IPS DF 4.7 (cell line): ENCODE measurements at regions not wholly inside any gene's neighbourhood (a gene's known extent, or its start where the extent isn't known, plus 50 kb on each side); places are given as distances from the start of the nearest gene placed in this dataset.
A peak's percentile ranks its signal among the peaks of the same experiment; 100 is the strongest.
"Not testable (repeated sequence)": the region's sequence is repeated elsewhere in the genome, so short reads cannot be mapped to it uniquely, and the experiment has no call there.

Experiments
- DNase-seq: peaks from one replicate; pipeline ENCODE4 v3.0.0-alpha.2; 2013; ENCODE audit warnings: low spot score; ENCODE audit errors: extremely low read depth

DNA sequence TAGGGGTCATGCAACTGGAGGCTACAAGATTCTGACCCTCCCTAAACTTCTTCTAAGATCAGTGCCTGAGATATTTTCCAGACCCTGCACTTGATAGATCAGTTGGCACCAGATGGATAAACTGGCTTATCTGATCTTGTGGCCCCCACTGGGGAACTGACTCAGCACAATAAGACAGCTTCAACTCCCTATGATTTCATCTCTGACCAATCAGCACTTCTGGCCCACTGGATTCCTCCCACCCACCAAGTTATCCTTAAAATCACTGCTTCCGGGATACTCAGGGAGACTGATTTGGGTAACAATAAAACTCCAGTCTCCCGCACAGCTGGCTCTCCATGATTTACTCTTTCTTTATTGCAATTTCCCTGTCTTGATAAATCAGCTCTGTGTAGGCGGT is 2180.4 kb upstream of the WWC1 start:
- no peak for DNase-seq

DNA sequence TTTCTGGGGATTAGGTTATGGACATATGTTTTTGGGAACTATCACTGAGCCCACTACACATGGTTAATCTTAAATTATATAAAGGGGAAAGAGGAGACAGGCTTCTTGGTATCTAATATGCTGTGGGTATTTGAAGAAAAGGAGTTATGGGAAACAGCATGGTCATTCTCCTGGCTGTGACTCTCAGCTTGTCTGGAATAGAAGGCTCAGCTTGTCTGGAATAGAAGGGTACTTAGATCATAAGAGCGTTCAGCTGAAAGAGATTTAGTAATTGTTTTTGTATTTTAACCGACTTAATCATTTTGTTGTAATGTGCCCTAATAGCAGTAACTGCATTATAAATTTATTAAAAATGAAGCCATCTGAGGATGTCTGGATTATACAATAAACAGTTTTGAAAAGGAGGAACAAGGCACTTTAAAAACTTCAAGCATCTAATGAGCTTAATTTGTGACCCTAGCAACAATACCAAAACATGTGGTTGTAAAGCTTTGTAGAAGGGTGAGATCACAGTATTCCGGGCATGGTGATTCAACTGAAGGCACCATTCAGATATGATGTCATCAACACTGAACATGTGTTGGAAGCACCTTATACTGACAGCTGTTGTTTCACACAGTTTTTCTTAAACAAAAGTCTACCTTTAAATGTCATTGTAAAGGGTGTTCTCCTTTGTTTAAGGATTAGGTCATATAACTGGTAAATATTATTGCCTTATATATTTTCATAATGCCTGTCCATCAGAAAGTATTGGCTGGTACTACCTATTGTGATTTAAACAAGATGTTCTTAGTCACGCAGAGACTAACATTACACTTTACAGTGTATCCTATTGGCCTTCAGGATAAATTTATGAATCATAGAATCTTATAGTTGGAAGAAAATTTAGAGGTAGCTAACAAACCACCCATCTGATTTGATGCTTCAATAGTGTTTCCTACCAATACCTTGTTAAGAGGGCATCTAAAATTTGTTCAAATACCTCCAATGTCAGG is 2174.1 kb upstream of the WWC1 start:
- no peak for DNase-seq

DNA sequence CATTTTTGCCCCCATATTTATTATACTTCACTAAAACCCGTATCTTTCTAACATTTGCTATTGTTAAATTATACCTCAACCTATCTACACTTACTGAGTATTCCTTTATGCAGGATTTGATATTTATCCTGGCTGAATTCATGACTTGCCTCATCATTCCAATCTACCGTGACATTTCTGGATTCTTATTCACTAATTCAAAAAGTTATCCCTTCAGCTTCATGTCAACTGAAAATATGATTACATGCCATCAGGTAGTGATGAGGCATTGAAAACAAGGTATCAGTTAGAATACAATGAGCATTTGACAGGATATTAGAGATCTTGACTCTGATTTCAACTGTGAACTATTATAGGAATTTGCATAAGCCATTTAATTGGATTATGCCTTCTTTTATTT is 2171.9 kb upstream of the WWC1 start:
- DNase-seq: no peak

DNA sequence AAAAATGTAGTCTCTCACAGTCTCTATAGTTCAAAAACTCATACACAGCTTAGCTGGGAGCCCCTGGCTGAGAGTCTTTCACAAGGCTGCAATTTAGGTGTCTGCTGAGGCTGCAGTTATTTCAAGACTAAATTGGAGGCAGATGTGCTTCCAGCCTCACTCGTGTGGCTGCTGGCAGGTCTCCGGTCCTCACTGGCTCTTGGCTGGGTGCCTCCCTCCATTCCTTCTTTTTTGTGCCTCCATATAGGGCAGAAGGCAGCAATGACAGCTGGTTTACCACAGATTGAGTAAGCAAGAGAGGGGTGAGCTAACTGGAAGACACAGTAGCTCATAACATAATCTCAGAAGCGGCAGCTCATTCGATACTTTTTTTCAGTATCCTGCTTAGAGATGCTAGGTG is 2167.7 kb upstream of the WWC1 start:
- DNase-seq: no peak

DNA sequence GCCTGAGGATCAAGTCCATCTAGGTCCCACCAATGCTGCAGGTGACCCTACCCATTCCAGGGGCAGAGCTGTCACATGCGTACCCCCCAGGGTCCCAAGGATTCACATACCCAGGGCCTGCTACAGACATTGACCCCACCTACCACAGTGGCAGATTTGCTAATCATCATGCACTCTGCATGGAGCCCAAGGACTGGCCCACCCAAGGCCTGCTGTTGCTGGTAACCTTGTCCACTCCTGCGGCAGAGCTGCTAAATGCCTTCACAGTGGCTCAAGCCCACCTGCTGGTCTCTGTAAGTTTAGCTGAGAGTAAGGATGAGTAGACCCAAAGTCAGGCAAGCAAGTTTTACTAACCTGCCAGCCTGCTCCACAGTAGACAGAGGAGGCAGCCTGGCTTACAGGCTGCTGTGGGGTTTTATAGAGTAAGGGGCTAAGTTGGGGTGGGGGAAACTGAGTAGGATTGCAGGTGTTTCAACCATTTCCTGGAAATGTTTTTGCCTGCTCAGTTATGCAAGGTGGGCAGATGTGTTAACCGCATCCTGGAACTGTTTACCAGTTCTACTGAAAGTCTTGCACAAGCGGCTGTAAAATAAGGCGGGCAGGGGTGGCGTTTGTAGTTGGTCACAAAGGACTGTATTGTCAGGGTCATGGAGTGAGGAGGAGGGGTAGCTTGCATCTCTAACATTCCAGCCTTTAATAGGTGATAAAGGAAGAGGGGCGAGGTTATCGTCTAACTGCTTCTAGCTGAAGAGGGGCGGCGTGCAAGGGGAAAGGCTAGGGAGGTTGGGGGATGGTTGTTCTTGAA is 2163.5 kb upstream of the WWC1 start:
- DNase-seq: no peak

DNA sequence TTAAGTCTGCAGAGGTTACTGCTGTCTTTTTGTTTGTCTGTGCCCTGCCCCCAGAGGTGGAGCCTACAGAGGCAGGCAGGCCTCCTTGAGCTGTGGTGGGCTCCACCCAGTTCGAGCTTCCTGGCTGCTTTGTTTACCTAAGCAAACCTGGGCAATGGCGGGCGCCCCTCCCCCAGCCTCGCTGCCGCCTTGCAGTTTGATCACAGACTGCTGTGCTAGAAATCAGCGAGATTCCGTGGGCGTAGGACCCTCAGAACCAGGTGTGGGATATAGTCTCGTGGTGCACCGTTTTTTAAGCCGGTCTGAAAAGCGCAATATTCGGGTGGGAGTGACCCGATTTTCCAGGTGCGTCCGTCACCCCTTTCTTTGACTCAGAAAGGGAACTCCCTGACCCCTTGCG is 2146.3 kb upstream of the WWC1 start:
- DNase-seq: not testable (repeated sequence)

DNA sequence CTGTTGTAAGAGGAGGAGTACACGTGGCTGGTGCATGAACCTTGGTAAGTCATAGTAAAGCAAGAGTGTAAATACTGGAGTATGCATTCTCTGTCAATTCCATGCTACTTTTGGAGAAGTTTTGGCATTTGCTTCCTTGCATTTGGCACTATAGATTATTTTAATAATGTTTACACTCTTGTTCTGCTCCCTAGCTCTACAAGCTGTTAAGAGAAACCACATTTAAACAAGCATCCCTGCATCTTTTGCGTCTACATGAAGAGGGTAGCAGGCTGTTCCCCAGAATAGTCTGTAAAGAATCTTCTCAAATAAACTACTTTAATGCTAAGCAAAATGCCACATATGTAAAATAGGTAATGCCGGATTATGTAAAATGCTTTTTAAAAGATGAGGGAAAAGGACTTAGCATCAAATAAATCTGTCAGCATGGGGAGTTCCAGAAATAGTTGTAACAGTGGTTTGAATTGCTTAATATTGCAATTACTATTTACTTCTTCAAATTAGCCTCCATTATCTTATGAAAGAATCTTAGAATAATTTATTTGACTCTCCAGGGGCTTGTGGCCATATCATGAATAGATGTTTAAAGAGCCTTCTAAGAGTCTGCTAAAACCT is 2127.3 kb upstream of the WWC1 start:
- DNase-seq: no peak

DNA sequence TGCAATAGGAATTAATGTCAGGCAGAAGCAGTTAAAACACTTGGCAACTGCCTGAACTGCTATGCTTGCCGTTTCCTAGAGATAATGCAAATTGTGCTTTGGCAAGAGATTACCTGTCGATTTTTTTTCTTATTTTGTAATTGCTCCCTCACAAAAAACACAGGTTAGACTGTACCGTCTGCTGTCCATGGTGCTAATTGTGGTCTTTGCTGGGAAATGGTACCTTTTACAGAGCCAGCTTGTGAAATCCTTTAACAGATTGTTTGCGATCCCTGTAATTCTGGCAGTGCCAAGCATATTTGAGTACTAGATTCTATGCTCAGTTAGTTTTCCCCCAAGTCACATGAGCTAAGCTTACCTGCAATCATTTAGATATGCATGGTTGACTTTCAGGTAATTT is 2125.8 kb upstream of the WWC1 start:
- DNase-seq: peak; percentile 7

DNA sequence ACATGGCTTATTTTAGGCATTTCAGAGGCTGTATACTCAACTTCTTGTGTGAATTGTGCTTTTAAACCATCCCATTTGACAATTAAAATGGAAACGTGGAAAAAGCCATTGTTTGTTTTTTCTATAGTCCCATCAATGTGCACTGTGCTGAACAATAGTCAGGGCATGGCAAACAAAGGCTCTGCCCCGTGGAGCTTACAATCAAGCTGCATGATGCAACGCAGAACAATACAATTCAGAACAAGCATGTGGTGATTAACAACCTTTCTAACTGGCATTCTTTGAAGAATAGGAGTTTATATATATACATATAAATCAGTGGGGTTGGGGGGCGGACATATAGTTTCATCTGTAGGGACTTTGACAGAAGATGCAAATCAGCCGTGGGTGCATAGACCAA is 2125.4 kb upstream of the WWC1 start:
- DNase-seq: no peak

DNA sequence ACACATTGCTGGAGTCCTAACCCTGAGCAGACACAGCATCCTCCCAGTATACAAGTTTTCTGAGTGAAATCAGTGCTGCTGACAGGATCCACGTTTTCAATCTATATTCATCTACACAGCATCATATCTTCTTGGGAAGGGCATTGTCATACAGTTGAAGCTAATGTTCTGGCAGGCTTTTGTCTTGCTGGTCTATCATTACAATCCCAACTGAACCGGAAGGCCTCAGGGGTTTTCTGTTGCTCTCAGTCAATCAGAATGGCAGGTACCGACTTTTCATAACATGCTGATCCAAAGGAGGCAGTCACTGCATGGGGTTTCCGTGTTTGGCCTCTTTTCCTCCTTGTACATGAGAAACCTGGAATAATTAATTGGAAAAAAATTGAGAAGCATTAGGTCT is 2118.8 kb upstream of the WWC1 start:
- no peak for DNase-seq

DNA sequence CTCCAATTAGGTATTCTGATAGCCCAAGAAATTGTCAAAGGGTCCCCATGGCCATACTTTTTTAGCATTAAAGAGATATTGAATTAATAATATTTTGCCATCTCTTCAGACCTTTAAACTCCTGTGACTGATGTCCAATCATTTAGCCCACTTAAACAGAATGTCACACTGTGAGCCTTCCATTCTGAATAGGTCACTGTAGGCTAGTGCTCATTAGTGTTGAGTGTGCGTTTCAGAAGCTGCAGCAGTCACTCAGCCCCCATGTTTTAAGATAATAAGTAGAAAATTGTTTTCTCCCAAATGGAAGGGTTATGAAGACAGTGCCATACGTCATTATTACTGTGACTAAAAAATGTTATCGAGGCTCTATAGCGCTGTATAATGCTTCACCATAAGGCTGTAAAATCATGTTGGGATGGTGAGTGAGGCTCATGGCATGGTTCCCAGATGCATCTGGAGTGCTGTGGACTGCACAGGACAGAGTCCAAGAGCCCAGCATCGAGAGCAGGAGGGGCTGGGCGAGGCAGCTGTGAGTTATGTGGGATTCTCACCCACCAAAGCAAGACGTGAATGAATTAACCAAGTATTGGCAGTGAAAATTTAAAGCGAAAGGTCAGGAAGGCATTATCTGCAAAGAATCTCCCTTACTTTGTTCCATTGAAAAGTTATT is 2112.9 kb upstream of the WWC1 start:
- DNase-seq: no peak

DNA sequence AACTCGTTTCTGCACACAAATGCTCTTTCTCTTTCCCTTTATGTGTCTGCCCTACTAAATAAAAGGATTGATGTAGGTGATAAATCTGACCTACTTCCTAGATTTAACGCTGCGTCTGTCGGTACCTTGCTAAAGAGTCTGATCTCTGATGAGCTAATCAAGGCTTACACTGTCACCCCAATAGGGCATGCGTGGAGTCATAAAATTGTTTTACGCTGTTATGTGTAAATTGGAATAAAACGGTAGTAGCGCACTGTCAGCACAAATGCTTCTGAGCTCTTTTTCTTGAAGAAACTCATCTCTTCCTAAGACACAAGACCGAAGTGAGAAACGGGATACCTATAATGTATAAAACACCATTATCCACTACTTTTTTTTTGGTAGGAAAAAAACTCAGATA is 2106.3 kb upstream of the WWC1 start:
- no peak for DNase-seq

DNA sequence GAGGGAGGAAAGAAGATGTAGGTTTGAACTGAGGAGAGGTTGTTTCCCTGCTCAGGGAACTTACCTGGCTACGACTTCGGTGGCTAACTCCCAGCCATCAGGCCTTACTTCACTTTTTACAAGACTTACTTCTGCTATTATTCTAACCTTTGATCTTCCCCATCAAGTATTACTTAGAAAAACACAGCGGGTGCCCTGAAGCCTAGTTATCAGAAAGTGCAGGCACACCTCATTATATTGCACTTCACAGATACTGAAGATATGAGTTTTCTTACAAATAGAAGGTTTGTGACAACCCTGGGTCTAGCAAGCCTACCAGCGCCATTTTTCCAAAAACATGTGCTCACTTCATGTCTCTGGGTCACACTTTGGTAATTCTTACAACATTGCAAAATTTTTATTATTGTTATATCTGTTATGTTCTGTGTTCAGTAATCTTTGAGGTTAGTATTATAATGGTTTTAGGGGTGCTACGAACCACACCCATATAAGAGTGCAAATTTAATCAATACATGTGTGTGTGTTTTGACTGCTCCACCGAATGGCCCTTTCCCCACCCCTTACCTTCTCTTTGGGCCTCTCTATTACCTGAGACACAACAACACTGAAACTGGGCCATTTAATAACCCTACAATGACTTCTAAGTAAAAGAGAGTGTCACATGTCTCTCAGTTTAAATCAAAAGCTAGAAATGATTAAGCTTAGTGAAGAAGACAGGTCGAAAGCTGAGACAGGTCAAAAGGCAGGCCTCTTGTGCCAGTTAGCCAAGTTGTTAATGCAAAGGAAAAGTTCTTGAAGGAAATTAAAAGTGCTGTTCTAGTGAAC is 2102.7 kb upstream of the WWC1 start:
- DNase-seq: no peak

DNA sequence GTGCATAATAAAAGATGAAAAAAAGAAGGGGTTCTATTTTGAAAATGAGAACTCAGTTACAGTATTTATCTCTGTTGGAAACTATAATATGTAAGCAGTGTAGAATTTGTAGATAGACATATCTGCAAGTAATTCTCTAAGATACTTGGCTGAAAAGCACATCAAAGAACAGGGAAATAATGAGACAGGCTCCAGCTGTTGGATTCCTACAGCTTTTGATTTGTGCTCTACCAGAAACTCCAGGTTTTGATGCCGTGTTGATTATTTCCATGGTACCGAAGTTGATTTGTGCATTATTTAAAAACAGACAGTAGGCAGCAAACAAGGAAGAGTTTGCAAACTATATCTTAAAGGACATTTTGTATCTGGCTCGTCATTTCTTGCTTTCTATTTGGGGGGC is 2098.7 kb upstream of the WWC1 start:
- DNase-seq: no peak

DNA sequence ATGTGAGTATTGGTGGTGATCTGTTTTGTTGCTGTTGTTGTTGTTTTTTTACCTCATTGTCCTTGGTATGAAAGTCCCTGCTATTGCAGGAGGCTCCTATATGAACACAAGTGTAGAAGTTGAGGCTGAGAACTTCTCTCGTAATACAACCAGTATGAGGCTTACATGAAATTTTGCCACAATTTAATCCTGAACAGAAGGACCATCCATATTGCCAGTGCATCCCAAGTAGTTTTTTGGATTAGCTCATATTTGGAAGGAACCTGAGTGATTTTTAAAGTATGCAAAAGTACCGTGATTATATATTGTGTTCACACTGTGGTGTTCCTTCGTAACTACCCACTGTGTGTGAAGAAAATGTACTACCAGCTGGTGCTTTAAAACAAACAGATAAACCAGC is 2095.5 kb upstream of the WWC1 start:
- no peak for DNase-seq

DNA sequence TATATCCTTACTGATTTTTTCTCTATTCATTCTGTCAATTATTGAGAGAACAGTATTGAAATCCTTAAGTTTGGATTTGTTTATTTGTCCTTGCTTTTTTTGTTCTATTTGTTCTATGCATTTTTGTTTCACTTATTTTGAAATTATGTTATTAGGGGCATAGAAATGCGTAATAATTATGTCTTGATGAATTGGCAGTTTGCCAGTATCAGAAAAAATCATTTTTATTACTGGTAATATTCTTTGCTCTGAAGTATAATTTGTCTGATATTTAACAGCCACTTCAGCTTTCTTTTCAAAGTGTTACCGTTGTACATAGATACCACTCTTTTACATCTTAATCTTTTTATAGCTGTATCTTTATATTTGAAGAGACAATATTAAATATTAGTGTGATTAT is 2090.9 kb upstream of the WWC1 start:
- DNase-seq: no peak

DNA sequence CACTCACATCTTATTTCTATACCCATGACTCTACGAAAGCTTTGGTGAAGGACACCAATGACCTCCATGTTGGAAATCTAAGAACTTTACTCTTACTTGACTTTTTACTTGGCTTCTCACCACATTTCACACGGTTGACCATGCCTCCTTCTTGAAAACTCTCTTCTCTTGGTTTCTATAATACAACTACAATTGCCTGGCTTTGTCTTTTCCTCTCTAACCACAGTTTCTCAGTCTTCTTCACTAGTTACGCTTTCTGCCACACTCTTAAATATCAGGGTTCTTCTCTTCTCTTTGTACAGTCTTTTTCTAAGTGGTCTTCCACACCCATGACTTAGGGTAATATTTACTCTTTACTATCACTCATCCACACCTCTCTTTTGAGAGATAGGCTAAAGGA is 2079.8 kb upstream of the WWC1 start:
- no peak for DNase-seq

DNA sequence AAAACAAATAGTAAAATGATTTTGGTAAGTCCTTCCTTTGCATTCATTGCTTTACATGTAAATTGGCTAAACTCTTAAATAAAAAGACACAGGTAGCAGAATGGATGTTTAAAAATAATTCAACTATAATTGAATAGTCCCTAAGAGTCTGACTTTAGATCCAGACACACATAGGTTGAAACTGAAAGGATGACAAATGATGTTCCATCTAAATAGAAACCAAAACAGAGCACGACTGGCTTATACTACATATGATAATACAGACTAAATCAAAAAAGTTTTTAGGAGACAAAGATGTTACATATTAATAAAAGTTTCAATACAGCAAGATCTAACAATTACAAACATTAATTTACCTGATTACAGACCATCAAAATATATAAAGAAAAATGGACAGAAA is 2055.1 kb upstream of the WWC1 start:
- no peak for DNase-seq

DNA sequence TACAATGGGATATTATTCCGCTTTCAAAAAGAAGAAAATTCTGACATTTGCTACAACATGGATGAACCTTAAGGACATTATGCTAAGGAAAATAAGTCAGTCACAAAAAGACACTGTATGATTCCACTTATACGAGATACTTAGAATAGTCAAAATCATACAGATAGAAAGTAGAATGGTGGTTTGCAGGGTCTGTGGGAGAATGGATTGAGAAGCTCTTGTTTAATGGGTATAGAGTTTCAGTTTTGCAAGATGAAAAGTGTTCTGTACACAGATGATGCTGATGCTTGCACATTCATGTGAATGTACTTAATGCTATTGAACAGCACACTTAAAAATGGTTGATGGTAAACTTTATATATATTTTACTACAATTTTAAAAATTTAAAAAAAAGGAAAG is 2050.7 kb upstream of the WWC1 start:
- DNase-seq: no peak

DNA sequence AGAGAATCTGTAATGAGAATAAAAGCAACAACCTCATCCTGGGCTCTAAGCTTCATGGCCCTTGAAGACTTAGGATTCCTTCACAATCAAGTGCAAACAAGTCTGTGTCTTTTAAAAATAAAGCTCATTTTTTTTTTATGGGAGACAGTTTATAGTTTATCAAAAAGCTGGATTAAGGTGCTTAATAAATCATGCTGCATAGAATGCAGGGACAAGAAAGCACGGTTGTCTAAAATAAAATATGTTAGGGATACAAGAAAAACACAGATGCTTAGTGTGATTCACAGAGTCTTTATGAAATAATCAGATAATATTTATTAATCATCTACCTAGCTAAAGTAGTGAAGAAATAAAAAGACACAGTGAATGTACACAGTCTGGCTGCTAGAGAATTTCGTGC is 2045.9 kb upstream of the WWC1 start:
- no peak for DNase-seq

DNA sequence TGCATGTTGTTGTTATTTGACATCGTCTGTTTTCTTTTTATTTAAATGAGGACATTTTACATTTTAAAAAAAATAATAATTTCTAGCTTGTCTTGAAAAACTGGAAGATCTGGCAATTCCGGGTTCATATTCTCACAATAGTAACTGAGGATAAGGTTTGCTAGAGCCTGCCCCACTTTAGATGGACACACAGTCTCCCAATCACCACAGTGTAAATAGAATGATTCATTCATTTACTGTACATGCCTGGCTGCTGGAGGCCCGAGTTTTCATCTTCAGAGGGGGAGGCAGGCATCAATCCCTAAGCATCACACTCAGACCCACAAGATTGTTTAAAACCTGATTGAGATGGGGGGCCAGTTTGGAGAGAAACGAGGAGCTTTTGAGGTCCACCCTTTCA is 2039.7 kb upstream of the WWC1 start:
- no peak for DNase-seq
